ENCODE measurements at regions not wholly inside any gene's neighbourhood (a gene's known extent, or its start where the extent isn't known, plus 50 kb on each side); places are given as distances from the start of the nearest gene placed in this dataset.

- no peak overlapping the region for H3K27ac ChIP-seq
- intact Hi-C loops (cut with DNase I) = no loop called here
- H3K4me1 ChIP-seq = peaks cover 0 to 5% (median 0%) of the 10 kb centered on the region in 3 donors
- H3K36me3 ChIP-seq = no peaks in the 10 kb centered on the region
- no peaks in the 10 kb centered on the region for H3K9me3 ChIP-seq
- no peak overlapping the region for H3K4me3 ChIP-seq
- H3K27me3 ChIP-seq = no peaks in the 10 kb centered on the region
- TF ChIP-seq CTCF (IDR thresholded peaks at IDR 0.05) = no peak
- no peak for DNase-seq
- WGBS, 2 donors = 14 to 32% methylated on average over 2 of the region's 2 CpGs
Measured at GRCh38 chr1:218625393-218625792, 280.3 kb downstream of the TGFB2 start.

GRCh38 chr1:218633238-218633988 lies 288.3 kb downstream of the TGFB2 start:
- Histone ChIP-seq H3K4me1 (peaks cover 5 to 17% (median 10%) of the 10 kb centered on the region in 3 donors), H3K36me3 (no peaks in the 10 kb centered on the region), H3K27ac (peak overlapping the region; percentile 35 to 55 (median 44)), H3K4me3 (no peak overlapping the region), H3K27me3 (no peaks in the 10 kb centered on the region), H3K9me3 (no peaks in the 10 kb centered on the region)
- intact Hi-C loops (cut with DNase I) = no loop called here
- DNase-seq = no peak
- no peak for TF ChIP-seq POLR2A (IDR thresholded peaks at IDR 0.05)
- no peak for TF ChIP-seq CTCF (IDR thresholded peaks at IDR 0.05)
- 47 to 55% methylated on average over 6 to 7 of the region's 9 CpGs for WGBS, 2 donors

GRCh38 chr1:218634212-218634611 lies 289.1 kb downstream of the TGFB2 start:
- intact Hi-C loops (cut with DNase I) = no loop called here
- no peak overlapping the region for H3K4me3 ChIP-seq
- H3K4me1 ChIP-seq = peaks cover 5 to 17% (median 10%) of the 10 kb centered on the region in 3 donors
- WGBS, 2 donors = 46 to 62% methylated on average over 3 to 4 of the region's 4 CpGs
- DNase-seq = no peak
- H3K27ac ChIP-seq = peak overlapping the region in 3 of 4 donors; percentile 35 to 55 (median 44)
- H3K27me3 ChIP-seq = no peaks in the 10 kb centered on the region
- H3K9me3 ChIP-seq = no peaks in the 10 kb centered on the region
- no peak for TF ChIP-seq CTCF (IDR thresholded peaks at IDR 0.05)
- no peak for TF ChIP-seq POLR2A (IDR thresholded peaks at IDR 0.05)
- H3K36me3 ChIP-seq = no peaks in the 10 kb centered on the region

GRCh38 chr1:218636548-218636947 lies 291.4 kb downstream of the TGFB2 start:
- no peaks in the 10 kb centered on the region for H3K36me3 ChIP-seq
- no peak overlapping the region for H3K27ac ChIP-seq
- intact Hi-C loops (cut with DNase I) = no loop called here
- H3K27me3 ChIP-seq = no peaks in the 10 kb centered on the region
- H3K4me1 ChIP-seq = peaks cover 5 to 18% (median 10%) of the 10 kb centered on the region in 3 donors
- no peaks in the 10 kb centered on the region for H3K9me3 ChIP-seq
- DNase-seq = no peak
- TF ChIP-seq POLR2A (IDR thresholded peaks at IDR 0.05) (no peak), CTCF (IDR thresholded peaks at IDR 0.05) (no peak)
- no peak overlapping the region for H3K4me3 ChIP-seq
- WGBS, 2 donors = 58 to 75% methylated on average over 1 of the region's 1 CpG

- intact Hi-C loops (cut with DNase I) = no loop called here
Measured at GRCh38 chr1:218640173-218640572, 295.0 kb downstream of the TGFB2 start.

More at GRCh38 chr1:218640173-218640572, 295.0 kb downstream of the TGFB2 start:
- DNase-seq = no peak
- no peaks in the 10 kb centered on the region for H3K9me3 ChIP-seq
- no peak overlapping the region for H3K27ac ChIP-seq
- no peak overlapping the region for H3K4me3 ChIP-seq
- TF ChIP-seq CTCF (IDR thresholded peaks at IDR 0.05) (no peak), POLR2A (IDR thresholded peaks at IDR 0.05) (no peak)
- 78 to 90% methylated on average over 3 of the region's 3 CpGs for WGBS, 2 donors
- H3K36me3 ChIP-seq = no peaks in the 10 kb centered on the region
- H3K4me1 ChIP-seq = peaks cover 0 to 14% (median 0%) of the 10 kb centered on the region in 3 donors
- H3K27me3 ChIP-seq = no peaks in the 10 kb centered on the region

All from esophagus squamous epithelium (tissue), 5 donors.